ENCODE measurements at regions not wholly inside any gene's neighbourhood (a gene's known extent, or its start where the extent isn't known, plus 50 kb on each side); places are given as distances from the start of the nearest gene placed in this dataset.

DNA sequence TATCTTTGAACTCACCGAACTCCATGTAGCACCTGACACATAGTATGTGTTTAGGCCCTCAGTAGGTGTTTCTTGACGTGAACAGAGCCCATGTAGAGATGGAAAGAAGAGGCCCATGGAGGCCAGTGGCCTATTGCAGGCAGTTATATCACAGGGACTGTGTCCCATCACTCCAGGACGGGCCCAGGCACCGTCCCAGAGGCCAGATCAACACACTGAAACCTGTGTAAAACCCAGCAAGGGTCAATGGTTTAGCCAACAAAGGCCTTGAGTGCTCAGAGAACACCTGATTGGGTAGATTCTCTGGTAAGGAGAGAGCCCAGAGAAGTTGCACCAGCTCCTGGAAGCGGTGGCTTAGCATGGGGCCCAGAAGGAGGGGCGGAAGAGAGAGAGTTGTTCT is 82.8 kb downstream of the INHBB start:
- DNase-seq: no peak

DNA sequence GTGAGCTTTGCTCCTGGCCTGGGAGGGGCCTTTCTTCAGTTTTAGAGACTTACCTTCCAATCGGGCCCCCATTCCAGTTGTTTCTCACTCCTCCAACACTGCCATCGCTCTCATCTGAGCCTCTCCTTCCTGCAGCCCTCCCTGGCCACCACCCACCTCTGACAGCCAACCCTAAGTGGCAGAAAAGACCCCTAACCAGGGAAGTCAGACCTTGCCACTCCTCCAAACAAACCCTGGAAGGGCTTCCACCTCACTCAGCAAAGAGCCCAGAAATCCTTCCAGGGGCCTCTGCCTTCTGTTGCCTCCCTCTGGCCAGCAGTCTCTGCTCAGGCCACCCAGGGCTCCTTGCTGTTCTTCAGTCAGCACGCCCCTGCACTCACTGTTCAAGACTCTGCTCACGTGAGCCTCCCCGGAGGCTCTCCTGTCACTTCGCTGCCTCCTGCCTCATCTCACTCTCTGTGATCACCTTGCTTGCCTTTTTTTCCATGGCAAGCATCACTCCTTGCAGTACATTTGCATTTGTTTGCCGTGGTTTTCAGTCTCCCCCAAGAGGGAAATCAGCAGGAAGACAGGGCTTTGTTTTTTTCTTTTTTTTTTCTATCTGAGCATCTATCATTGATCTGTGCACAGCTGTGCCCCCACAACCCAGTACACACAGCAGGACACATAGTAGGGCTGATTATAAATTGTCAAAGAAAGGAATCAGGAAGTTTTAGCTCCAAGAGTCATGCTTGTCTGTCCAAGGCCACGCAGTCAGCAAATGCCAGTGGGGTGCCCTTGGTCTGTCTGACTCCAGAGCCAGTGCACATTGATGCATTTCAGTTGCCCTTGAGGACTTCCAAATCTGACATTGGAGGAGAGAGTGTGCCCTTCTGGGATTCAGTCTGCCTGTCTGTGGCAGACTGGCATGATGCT is 83.9 kb downstream of the INHBB start:
- DNase-seq: no peak

DNA sequence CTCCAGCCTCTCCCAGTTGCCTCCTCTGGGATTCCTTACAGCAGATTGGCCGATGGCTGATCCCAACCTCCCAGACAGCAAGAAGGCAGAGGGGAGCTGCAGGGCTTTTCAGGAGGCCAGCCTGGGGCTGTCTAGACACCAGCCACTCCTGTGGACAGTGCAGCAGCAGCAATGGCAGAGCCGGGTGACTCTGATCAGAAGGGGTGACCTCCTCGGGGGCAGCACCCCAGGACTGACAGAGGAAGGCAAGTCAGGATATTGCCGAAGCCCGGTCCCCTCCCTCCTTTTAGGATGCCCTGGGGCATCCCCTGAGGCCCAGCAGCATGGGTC is 84.5 kb downstream of the INHBB start:
- DNase-seq: no peak

DNA sequence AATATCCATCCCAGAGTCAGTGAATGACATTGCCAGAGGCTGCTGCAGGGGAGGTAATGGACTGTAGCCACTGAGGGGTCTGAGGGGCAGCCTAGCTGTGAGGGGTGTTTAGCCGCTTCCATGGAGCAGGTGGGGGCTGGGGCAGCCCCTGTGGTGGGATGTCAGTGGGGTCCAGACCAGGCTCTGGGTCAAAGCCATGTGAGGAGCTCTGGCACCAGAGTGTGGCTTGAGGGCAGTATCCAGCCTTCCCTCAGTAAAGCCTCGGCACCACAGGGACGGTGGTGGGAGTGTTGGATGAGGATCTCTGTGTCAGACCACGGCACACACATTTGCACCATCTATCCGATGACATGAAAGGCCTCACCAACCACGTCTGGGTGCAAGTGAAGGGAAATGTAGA is 85.0 kb downstream of the INHBB start:
- DNase-seq: no peak

DNA sequence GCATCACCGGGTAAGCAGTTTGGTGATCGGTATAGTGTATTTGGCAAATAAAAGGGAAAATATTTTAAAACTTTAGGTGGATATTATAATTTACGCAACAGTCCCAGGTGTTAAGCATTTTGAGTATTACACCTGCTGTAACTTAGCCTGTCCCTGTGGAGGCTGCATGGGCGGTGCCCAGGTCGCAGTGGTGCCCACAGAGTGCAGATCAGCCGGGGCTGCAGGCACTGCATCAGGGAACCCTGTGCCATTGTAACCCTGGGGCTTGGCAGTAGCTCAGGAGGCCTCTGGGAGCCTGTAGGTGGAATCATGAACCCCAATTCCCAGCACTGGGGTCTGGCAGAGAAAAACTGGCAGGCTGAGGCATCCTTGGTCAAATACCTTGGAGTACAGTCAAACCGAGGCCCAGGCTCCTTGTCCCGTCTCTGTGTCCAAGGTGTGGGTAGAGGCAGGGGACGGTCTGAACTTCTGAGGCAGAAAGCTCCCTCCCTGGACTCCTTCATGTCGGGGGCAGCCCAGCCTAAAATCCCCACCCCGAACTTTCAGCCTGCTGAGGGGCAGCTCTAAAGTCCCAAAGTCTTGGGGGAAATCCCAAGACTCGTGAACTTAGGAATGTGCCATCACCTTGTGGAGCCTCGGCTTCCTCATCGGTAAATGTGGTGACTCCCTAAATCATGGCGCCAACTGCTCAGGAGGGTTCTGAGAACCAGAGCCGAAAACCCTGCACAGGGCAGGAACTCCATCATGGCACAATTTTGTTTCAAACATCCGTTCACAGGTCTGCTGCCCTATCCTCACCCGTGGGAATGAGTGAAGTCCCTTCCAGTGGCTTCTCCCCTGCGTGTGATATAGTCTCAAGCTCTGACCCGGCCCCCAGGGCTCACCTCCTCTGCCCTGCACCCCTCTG is 85.7 kb downstream of the INHBB start:
- DNase-seq: no peak

DNA sequence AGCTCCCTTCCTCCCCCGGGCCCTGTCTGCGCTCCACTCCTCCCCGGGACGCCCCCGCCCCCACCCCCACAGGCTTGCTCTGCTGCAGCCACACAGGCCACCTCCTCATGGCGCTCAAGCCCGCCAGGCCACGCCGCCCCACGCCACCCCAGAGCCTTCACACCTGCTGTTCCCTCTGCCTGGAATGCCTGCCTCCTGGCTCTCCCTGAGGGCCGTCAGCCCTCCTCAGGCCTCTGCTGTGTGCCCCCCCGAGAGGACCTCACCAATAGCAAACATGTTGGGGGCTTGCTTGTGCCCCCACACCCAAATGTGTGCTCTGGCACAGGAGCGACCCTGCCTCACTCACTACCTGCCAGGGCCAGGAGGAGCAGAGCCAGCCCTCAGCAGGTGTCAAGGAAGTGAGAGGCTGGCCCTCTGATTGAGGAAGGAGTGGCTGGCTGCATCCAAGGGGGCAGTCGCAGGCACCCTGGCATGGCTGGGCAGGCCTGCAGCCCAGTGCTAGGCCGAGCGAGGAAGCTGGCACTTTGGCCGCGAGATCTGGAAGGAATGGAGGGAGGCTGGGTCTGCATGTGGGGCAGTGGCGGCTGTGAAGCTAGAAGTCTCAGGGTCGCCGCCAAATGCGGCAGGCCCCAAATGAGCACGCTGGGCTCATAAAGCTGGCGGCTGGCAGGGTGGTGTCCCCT is 86.5 kb downstream of the INHBB start:
- DNase-seq: no peak

DNA sequence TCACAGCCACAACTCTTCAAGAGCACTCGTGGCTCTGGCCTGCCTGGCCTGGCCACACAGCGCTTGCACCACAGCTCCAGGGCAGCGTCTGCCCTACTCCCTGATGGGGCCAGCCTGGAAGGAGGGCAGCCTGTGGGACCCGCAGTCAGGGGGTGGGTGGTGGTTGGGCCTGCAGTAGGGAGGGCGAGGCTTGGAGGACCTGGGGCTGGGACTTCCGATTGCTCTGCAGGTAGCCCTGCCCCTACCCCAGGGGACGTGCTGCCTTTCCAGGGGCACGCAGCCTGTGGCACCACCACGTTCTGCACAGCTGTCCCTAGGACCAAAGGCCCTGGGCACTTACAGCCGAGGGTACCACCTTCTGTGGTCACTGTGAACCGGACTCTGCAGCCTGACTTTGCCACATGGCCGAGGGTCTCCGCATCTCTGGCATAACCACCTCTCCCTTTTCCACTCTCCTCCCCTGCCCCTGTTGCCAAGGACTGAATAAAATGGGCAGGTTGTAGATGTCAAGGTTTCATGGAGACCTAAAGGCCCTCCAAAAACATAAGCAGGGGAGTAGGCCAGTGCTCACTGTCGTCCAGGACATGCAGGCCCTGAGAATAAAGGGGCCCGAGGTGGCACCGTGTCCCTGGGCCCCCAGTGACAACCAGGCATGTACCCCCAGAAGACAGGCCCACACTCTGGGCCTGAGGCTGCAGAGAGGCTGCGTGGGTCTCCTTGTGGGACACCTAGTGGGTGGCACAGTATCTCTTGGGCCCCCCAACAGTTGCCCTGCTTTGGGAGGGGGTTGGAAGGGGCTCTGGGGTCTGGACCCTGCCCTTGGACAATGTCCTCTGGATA is 87.3 kb downstream of the INHBB start:
- DNase-seq: no peak

DNA sequence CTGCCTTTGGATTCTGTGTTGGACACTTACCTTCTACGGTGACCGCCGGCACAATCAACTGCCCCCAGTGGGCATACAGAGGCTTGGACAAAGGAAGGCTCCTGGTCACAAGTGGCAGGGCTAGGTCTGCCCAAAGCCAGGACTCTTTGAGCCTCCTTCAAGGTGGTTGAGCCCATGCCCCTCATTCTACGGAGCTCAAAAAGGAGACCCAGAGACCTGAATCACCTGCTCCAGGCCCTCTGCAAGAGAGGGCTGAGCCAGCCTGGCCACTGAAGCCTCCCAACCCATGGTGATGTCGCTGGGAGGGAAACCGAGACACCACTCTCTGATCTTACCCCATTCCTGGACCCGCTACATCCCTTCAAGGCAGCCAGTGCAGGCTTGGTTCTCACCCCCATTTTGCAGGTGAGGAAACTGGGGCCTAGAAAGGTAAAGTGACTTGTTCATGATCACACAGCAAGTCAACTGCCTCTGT is 87.9 kb downstream of the INHBB start:
- DNase-seq: no peak

DNA sequence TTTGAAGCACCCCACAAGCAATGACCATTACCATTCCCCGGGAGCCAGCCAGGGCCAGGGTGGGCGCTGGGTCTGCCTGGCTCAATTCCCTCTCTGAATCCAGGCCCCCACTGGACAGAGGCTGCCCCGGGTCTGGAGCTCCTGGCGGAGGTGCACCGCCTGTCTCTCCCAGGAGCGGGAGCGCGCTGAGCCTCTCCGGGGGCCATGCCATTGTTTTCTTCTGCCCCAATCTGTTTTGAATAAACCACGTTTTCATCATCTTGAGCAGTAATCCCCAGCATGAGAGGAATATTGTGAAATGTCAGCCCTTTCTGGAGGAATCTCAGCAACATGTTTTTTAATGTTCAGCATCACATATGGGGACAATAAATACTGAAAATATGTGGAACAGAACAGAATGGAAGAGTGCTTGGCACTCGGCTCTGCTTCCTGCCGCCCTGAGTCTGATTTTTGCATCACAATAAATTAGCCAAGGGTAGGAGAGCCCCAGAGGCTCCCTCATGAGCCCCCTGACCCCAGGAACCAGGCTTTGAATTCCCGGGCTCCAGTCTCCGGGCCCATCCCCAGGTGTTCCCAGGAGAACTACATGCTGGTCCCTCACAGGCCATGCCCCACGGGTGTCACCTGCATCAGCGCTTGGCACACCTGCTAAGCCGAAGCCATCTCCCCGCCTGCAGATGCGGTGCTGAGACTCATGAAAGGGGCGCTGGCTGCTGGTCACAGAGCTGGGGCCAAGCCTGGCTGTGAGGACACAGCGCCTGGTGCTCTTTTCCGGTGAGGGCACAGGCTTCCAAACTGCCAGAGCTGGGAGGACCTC is 88.8 kb downstream of the INHBB start:
- no peak for DNase-seq

DNA sequence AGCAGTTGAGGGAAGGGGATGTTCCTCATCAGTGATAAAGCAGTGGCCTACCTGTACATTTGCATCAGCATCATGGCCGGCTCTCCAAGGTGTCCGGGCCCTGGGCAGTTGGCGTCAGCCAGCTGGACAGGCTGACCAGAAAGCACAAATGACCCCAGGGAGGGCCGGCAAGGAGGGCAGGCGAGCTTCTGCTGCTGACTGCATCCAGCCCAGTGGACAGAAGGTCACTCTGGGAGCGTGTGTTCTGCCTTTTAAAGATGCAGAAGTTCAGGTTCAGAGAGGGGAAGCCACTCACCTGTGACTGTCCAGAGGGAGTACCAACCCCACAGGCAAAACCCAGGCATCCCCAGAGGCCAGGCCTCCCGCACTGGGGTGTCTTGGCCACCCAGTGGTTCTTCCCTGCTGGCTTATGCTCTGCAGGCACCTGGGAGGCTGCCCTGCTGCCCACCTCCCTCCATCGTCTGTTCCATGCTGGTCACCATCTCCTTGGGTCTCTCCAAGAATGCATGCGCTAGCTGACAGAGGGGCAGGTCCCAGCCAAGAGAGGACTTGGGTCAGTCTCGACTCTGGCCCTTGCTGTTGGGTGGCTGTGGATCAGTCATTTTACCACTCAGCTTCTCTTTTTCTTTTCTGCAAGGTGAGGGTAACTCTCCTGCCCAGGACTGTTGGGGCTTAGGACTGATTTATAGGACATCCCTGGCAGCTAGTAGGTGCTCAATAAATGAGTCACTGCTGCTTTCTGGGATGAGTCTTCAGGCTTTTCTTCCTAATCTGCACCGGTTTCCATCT is 89.9 kb downstream of the INHBB start:
- no peak for DNase-seq

DNA sequence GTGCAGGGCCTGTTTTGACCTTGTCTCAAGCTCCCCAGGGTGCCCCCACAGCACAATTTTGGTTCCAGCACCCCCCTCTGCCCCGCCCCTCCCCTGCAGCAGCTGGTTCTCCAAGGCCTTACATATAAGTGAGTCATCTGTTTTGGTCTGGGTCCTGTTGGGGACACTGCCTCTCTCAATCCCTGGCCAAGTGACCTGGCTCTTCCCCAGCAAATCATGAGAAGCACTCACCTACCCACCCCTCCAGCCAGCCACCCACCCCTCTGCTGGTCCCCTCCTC is 90.5 kb downstream of the INHBB start:
- DNase-seq: no peak

DNA sequence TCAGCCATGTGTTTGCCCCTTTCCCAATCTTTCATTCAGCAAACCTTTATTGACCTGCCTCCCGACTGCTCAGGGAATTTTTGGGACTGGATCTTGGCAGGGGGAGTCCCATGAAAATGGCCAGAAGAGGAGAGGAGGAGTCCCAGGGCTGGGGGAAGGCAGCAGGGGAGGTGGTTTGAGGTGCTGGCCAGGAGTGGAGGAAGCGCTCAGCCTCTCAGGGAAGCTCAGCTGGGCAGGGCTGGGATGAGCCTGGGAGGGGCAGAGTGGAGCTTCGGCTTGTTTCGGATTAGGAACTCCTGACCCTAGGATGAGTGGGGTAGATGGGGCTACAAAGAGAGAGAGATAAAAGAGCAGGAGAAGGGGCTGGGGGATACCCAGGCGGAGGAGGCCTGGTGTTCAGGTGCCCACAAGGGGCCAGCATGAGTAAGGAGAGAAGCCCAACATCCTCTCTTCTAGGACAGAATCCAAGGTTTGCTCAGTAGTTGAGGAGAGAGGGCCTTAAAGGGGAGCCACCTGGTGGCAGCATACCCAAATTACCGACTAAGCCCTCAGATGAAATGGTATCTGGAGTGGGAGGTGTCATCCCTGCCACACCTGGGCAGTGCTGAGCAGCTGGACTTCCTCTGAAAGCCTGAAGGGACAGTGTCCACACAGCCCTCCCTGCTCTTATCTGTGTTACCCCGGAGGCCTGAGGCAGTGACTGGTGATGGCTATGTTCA is 91.1 kb downstream of the INHBB start:
- no peak for DNase-seq

DNA sequence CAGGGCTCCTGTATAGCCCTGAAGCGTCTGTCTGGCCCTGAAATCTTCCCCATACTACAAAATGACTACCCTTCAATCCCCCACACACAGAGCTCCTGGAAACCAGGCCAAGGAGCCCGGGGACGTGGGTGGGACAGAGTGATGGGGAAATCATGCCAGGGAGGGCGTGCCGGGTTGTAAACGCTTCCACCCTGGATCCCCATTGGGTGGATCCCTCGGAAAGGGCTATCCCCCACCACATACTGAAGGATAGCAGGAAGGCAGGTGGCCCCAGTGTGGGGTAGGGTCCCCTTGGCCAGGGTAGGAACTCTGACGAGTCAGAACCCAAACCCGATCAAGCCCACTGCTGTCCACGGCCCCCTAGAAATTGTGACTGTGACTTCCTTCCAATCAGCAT is 91.7 kb downstream of the INHBB start:
- DNase-seq: no peak

DNA sequence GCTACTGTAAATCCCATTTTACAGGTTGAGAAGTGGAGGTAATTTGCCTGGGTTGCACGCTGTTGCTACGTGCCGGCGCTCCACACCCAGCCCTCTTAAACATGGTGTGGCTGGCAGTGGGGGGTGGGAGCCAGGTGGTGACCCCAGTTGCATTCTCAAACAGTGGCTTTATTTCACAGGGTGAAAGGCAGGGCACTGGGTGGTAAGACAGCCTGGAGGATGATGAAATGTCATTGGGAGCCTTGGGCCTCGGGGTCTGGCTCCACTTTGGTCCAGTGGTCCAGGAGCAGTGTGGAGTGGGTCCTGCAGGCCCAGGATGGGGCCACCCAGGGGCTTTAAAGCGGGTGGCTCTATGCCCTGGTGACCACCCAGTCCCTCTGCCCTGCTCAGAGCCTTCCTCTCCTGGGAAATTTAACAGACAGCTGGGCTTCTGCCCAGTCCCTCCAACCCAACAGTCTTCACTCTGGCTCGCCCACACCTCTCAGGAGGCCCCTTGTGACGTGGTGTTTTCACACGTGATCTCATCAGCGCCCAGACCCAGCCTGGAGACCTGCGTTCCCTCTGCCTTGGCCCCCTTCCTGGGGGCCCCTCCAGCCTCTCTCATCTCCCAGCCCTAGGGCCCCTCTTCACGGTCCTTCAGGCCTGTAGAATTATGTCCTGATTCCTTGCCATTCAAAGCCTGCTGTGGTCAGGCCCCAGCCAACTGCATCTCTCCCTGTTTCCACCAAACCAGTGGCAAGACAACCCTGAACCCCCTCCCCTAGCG is 92.5 kb downstream of the INHBB start:
- DNase-seq: no peak

DNA sequence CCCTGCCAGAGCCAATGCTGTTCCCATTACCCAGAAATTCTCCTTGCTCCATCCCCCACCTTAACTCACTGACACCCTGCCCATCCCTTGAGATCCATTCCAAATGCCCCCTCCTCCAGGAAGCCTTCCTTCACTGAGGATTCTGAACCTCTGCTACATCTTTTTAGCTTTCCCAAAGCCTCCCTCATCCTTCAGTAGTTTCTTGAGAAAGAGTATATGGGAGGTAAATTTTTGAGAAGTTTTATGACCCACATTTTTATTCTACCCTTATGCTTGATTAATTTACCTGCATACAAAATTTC is 93.1 kb downstream of the INHBB start:
- no peak for DNase-seq

DNA sequence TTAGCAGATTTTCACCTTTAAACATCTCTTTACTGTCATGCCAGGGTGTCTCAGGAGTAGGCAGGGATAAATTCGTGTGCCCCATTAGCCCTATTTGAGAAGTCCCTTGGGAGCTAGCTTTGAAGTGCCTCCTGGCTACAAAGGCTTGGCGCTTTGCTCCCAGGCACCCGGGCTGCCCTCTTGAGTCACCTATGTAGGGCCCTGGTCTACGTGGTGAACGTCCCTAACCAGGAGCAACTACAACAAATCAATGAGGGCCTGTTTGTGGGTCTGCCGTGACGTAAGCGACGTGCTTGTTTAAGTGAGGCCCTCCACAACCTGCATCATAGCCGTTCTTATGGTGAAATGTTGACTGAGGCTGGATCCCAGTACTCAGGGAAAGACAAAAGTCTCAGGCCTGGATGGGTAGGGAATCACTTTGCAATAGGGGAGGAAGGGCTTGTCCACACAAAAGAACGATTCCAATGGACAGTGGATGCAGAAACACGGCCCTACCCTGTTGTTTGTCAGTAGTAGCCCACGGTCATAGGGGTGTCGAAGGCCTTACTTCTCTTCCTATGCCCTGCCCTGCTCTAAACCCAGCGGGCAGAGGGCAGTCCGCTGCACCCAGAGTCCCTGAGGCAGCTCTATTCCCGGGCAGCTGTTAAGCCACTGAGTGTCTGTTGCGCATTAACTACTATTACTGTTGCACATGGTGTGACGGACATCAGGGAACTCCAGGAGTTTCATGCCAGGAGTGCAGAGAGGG is 93.9 kb downstream of the INHBB start:
- DNase-seq: no peak

DNA sequence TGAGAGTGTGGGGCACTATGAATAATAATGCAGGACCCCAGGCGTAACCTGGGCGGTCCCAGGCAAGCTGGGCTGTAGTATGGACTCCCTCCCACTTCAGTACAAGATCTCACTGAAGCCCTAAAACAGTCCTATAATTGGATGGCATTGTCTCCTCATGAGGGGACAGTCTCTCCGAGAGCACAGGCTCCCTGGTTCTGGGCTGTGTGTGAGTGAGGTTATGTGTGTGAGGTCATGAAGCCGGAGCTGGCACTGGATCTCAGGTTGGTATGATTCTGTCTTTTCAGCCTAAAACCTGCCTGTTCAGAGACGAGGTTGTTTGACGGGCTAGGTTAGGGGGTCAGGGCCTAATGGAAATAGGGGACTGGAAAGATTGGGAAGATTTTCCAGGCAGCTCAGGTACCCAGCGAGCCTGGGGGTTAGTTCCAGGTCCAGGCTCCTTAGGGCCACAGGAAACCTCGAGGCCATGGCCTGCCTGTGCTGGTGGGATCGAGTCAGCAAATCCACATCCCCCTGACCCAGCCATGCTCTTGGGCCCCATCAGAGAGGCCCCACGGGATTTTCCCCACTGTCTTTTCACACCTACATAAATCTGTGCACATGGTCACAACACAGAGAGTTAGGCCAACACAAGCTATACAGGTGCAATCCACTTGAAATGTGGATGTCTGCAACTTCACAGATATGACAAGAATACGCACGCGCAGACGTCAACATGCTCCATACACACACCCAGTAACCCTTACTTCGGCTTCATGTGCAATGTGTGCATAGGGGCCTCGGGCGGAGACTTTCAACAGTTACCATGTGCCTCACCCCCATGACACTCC is 94.8 kb downstream of the INHBB start:
- no peak for DNase-seq

DNA sequence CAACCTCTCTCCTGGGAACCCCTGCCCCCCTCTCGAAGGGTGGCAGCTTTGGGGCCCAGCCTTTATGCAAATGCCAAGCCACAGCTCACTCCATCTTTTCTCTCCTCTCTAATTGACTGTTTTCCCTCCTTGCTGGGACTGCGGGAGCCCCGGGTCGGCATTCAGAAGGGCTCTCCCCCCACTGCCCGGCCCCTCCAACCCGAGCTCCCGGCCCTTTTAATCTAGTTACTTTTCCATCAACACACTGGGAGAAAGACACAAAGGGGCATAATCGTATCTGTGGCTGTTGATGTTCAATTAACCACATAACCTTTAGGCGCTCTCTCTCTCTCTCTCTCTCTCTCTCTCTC is 95.4 kb downstream of the INHBB start:
- no peak for DNase-seq

All from central memory CD4-positive, alpha-beta T cell (primary cell).